Retinal pigment epithelial cell (primary cell): ENCODE measurements at regions not wholly inside any gene's neighbourhood (a gene's known extent, or its start where the extent isn't known, plus 50 kb on each side); places are given as distances from the start of the nearest gene placed in this dataset.

Experiments used
- DNase-seq: peaks from one replicate; pipeline ENCODE4 v3.0.0-alpha.2; 2010; ENCODE audit warnings: low read depth
- H3K4me3 ChIP-seq: 2 replicates; pipeline ENCODE4 v1.5.1; 2011; ENCODE audit warnings: mild to moderate bottlenecking, low read length, control low read depth, moderate library complexity
- CTCF ChIP-seq: conservative IDR thresholded peaks from 2 replicates; pipeline ENCODE4 v1.5.1; 2011; ENCODE audit warnings: low read depth, low read length, control low read depth, inconsistent platforms

DNA sequence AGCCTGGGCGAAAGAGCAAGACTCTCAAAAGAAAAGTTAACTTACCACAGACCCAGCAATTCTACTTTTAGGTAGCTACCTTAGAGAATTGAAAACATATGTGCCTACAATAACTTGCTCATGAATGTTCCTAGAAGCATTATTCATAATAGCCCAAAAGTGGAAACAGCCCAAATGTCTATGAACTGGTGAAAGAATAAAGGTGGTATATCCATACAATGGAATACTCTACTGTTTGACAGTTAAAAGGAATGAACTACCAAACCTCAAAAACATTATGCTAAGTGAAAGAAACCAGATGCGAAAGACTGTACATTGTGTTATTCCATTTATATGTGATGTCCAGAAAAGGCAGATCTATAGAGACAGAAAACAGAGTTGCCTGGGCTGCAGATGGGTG, 131.4 kb downstream of the UCHL1 start:
- TF ChIP-seq CTCF, result no peak
- no peak overlapping the region for H3K4me3 ChIP-seq
- DNase-seq, result no peak

GRCh38 chr4:41389356-41389755, 132.6 kb downstream of the UCHL1 start:
- TF ChIP-seq CTCF, result no peak
- no peak overlapping the region for H3K4me3 ChIP-seq
- no peak for DNase-seq

- DNase-seq, result no peak
- TF ChIP-seq CTCF, result no peak
- no peak overlapping the region for H3K4me3 ChIP-seq
Observed at GRCh38 chr4:41390661-41391060, 133.9 kb downstream of the UCHL1 start.

DNA sequence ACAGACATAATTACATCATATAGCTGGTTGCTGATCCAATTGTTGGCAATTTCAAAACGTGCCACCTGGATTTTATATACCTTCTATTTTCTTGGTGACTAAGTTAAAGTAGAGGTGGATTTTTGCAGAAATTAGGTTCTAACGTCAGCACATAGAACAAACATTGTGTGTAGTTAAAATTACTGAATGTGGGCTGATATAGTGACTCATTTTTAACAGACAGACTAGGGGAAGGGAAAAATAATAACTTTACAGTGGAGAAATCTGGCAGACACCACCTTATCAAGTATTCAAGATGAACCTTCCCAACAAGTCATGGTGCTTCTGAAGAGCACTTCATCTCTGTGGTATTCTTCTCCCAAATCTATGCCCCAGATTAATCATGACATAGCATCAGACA, 134.5 kb downstream of the UCHL1 start:
- no peak for DNase-seq
- H3K4me3 ChIP-seq, result no peak overlapping the region
- no peak for TF ChIP-seq CTCF

DNA sequence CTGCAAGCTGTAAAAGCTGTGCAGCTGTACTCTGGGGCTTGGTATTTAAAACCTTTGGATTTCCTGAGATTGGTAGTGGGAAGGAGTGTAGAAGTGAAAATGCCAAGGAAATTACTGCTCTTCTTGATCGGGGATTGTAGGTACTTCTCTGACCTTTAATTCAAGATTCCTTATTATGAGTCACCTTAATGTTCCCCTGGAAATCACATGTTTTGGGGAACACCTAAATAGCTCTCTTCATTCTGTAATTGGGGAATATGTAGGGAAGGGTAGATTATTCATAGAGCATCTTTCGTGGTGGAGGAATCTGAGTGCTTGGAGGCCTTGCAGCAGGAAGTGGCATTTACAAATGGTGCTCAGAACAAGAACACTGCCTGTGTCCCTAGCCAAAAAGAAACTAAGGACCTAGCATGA, 137.8 kb downstream of the UCHL1 start:
- H3K4me3 ChIP-seq, result no peak overlapping the region
- DNase-seq, result no peak
- TF ChIP-seq CTCF, result no peak

DNA sequence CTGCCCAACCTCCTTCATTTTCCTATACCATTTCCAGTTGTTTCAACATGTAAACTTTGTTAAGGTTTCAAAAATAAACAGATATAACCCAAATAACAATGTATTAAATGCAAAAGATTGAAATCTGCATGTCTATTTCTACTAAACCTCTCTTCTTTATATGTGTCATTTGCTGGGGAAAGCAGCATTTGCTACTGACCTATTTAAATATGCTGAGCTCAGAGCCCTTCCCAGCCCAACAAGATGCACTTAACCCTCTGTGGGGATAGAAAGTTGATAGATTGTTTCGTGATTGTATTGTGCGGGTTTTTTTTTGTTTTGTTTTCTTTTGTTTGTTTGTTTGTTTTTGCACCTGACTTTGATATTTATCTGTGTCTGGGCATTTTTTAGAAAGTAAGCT, 139.5 kb downstream of the UCHL1 start:
- H3K4me3 ChIP-seq, result no peak overlapping the region
- no peak for TF ChIP-seq CTCF
- no peak for DNase-seq

DNA sequence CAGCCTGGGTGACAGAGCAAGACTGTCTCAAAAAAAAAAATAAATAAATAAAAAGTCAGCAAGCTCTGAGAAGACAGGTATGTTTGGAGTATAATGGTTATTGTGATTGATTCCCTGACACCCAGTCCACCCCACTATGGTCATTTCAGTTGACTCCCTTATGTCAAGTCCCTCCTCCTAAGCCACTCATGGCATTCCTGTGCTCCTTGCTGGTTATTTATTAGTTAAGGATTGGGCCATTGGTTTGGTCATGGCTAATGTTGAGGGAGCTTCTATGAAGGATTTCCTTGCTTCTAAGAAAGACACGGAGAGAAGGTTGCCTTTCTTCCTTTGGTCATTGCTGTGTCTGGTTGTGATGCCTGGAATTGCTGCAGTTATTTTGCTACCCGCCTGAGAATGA, 140.1 kb downstream of the UCHL1 start:
- TF ChIP-seq CTCF, result no peak
- no peak overlapping the region for H3K4me3 ChIP-seq
- DNase-seq, result no peak
